ENCODE measurements at regions not wholly inside any gene's neighbourhood (a gene's known extent, or its start where the extent isn't known, plus 50 kb on each side); places are given as distances from the start of the nearest gene placed in this dataset.

DNA sequence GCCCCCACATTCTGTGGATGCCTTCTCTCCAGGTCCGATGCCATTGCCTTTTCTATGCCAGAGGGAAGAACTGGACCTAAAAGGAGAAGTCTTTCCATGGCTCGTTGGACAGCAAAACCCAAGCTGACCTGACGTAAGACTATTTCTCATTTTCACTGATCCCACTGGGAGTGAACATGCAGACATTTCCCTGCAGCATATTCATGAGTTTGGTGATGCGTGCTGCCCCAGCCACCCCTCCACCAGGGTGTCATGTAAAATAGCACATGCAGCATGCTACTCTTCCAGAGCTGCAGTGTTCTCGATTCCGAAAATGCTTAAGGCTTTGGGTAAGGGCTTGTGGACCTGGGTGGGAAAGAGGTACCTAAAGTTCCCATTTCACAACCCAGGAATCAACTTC is 221.2 kb downstream of the UXS1 start:
- no peaks in the 10 kb centered on the region for H3K79me2 ChIP-seq (ENCODE audit: control insufficient read depth, insufficient read depth, low read length, poor library complexity)
- WGBS (ENCODE audit: extremely low coverage, insufficient coverage, insufficient read length), result no CpG with 5 or more reads among the region's 6 CpGs
- H3K4ac ChIP-seq (ENCODE audit: low read depth, low read length), result no peak overlapping the region

DNA sequence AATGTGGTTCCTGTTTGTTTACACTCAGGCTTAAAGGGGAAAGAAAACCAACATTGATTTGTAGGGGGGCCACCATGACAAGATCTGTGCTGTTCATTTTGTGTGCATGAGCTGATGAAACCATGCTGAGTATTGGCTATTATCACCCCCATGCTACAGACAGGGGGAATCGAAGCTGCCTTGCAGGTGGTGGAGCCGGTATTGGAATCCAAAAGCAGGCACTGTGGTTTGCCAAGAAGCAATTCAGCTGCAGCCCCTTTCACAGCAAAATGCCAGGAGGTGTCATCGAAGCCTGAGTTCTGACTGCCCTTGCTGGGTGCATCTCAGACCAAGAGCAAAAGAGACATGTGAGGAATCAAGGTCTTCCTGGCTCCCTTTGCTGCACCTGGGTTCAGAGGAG is 221.9 kb downstream of the UXS1 start:
- Histone ChIP-seq H2AFZ (ENCODE audit: insufficient read depth, low read length, poor library complexity) (no peak overlapping the region), H3K27me3 (ENCODE audit: insufficient read depth, low read length) (no peaks in the 10 kb centered on the region)
- no CpG with 5 or more reads among the region's 3 CpGs for WGBS (ENCODE audit: extremely low coverage, insufficient coverage, insufficient read length)

More for the DNA sequence above, 221.2 kb downstream of the UXS1 start:
- no peak overlapping the region for H2AFZ ChIP-seq (ENCODE audit: insufficient read depth, low read length, poor library complexity)
- H2AK5ac ChIP-seq (ENCODE audit: low read length), result no peak overlapping the region
- H3K4me3 ChIP-seq (ENCODE audit: low read depth, low read length), result no peak overlapping the region
- no peak overlapping the region for H3K23ac ChIP-seq (ENCODE audit: low read length)
- H3K27me3 ChIP-seq (ENCODE audit: insufficient read depth, low read length), result no peaks in the 10 kb centered on the region
- no peak overlapping the region for H2BK120ac ChIP-seq (ENCODE audit: insufficient read depth, low read length, poor library complexity)
- H3K79me1 ChIP-seq (ENCODE audit: low read length), result no peaks in the 10 kb centered on the region
- H3K4me1 ChIP-seq (ENCODE audit: control insufficient read depth in 1 of 2, insufficient read depth in 2 of 2, low read length in 2 of 2), result no peaks in the 10 kb centered on the region
- no peak overlapping the region for H2BK12ac ChIP-seq (ENCODE audit: low read length)
- H3K36me3 ChIP-seq (ENCODE audit: control insufficient read depth in 1 of 2, insufficient read depth in 2 of 2, low read length in 2 of 2), result no peaks in the 10 kb centered on the region
- DNase-seq, result no peak
- no peak overlapping the region for H3K18ac ChIP-seq (ENCODE audit: low read length)
- no peak overlapping the region for H3K4me2 ChIP-seq (ENCODE audit: low read length)
- no peak overlapping the region for H3K27ac ChIP-seq (ENCODE audit: low read depth, low read length)
- peaks cover 3% of the 10 kb centered on the region for H3K9me3 ChIP-seq (ENCODE audit: insufficient read depth, low read depth, low read length)
- no peak overlapping the region for H4K91ac ChIP-seq (ENCODE audit: low read depth, low read length)
- H4K12ac ChIP-seq (ENCODE audit: low read depth, low read length), result no peak overlapping the region
- H3K9ac ChIP-seq (ENCODE audit: low read length), result no peak overlapping the region
- H3K14ac ChIP-seq (ENCODE audit: low read length), result no peak overlapping the region
- no peak overlapping the region for H4K8ac ChIP-seq (ENCODE audit: low read depth, low read length)
- H2BK5ac ChIP-seq (ENCODE audit: low read depth, low read length, poor library complexity), result no peak overlapping the region

DNA sequence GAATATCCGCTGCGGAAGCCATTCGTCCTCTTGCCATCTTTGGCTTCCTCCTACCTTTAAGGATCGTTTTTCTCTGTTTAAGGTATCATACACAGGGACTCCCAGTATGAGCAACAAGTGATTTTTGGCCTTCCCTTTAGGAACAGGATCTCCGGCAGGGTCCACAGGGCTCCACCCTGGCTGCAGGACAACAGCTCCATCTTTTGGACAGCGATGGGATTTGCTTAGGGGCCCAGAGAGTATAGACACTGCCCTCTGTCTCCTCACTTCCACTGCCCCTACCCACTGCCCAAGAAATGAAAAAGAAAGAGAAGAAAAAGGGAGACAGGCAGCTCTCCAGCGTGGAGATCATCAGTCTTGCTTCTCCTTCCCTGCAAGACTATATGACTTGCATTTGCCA is 224.5 kb downstream of the UXS1 start:
- no peak overlapping the region for H2BK12ac ChIP-seq (ENCODE audit: low read length)
- no peak overlapping the region for H3K4me3 ChIP-seq (ENCODE audit: low read depth, low read length)
- H4K91ac ChIP-seq (ENCODE audit: low read depth, low read length), result no peak overlapping the region
- no peak overlapping the region for H3K9ac ChIP-seq (ENCODE audit: low read length)
- no peak overlapping the region for H3K4me2 ChIP-seq (ENCODE audit: low read length)
- no peak overlapping the region for H2BK120ac ChIP-seq (ENCODE audit: insufficient read depth, low read length, poor library complexity)
- H3K27ac ChIP-seq (ENCODE audit: low read depth, low read length), result no peak overlapping the region
- H3K23ac ChIP-seq (ENCODE audit: low read length), result no peak overlapping the region
- no peaks in the 10 kb centered on the region for H3K79me2 ChIP-seq (ENCODE audit: control insufficient read depth, insufficient read depth, low read length, poor library complexity)
- H3K27me3 ChIP-seq (ENCODE audit: insufficient read depth, low read length), result no peaks in the 10 kb centered on the region
- no peak overlapping the region for H4K12ac ChIP-seq (ENCODE audit: low read depth, low read length)
- no peak overlapping the region for H2AK5ac ChIP-seq (ENCODE audit: low read length)
- no peak overlapping the region for H2BK5ac ChIP-seq (ENCODE audit: low read depth, low read length, poor library complexity)
- peak in 1 of 2 donors; percentile 38 for DNase-seq
- no peak overlapping the region for H3K18ac ChIP-seq (ENCODE audit: low read length)
- H3K4ac ChIP-seq (ENCODE audit: low read depth, low read length), result no peak overlapping the region
- H3K4me1 ChIP-seq (ENCODE audit: control insufficient read depth in 1 of 2, insufficient read depth in 2 of 2, low read length in 2 of 2), result no peaks in the 10 kb centered on the region
- no peaks in the 10 kb centered on the region for H3K9me3 ChIP-seq (ENCODE audit: insufficient read depth, low read depth, low read length)
- H3K79me1 ChIP-seq (ENCODE audit: low read length), result no peaks in the 10 kb centered on the region
- H4K8ac ChIP-seq (ENCODE audit: low read depth, low read length), result no peak overlapping the region
- WGBS (ENCODE audit: extremely low coverage, insufficient coverage, insufficient read length), result no CpG with 5 or more reads among the region's 7 CpGs
- no peaks in the 10 kb centered on the region for H3K36me3 ChIP-seq (ENCODE audit: control insufficient read depth in 1 of 2, insufficient read depth in 2 of 2, low read length in 2 of 2)
- H3K14ac ChIP-seq (ENCODE audit: low read length), result no peak overlapping the region
- no peak overlapping the region for H2AFZ ChIP-seq (ENCODE audit: insufficient read depth, low read length, poor library complexity)

More for the DNA sequence above, 221.9 kb downstream of the UXS1 start:
- H3K4me1 ChIP-seq (ENCODE audit: control insufficient read depth in 1 of 2, insufficient read depth in 2 of 2, low read length in 2 of 2), result no peaks in the 10 kb centered on the region
- H2AK5ac ChIP-seq (ENCODE audit: low read length), result no peak overlapping the region
- no peak overlapping the region for H2BK120ac ChIP-seq (ENCODE audit: insufficient read depth, low read length, poor library complexity)
- no peak overlapping the region for H2BK5ac ChIP-seq (ENCODE audit: low read depth, low read length, poor library complexity)
- no peaks in the 10 kb centered on the region for H3K79me2 ChIP-seq (ENCODE audit: control insufficient read depth, insufficient read depth, low read length, poor library complexity)
- H3K4me2 ChIP-seq (ENCODE audit: low read length), result no peak overlapping the region
- H3K9me3 ChIP-seq (ENCODE audit: insufficient read depth, low read depth, low read length), result peaks cover 3% of the 10 kb centered on the region
- H4K12ac ChIP-seq (ENCODE audit: low read depth, low read length), result no peak overlapping the region
- H3K9ac ChIP-seq (ENCODE audit: low read length), result no peak overlapping the region
- no peaks in the 10 kb centered on the region for H3K36me3 ChIP-seq (ENCODE audit: control insufficient read depth in 1 of 2, insufficient read depth in 2 of 2, low read length in 2 of 2)
- H4K91ac ChIP-seq (ENCODE audit: low read depth, low read length), result no peak overlapping the region
- H3K4me3 ChIP-seq (ENCODE audit: low read depth, low read length), result no peak overlapping the region
- no peak overlapping the region for H3K18ac ChIP-seq (ENCODE audit: low read length)
- no peak overlapping the region for H3K4ac ChIP-seq (ENCODE audit: low read depth, low read length)
- H3K79me1 ChIP-seq (ENCODE audit: low read length), result no peaks in the 10 kb centered on the region
- no peak overlapping the region for H2BK12ac ChIP-seq (ENCODE audit: low read length)
- H3K27ac ChIP-seq (ENCODE audit: low read depth, low read length), result no peak overlapping the region
- H3K23ac ChIP-seq (ENCODE audit: low read length), result no peak overlapping the region
- no peak overlapping the region for H4K8ac ChIP-seq (ENCODE audit: low read depth, low read length)
- no peak for DNase-seq
- H3K14ac ChIP-seq (ENCODE audit: low read length), result no peak overlapping the region

DNA sequence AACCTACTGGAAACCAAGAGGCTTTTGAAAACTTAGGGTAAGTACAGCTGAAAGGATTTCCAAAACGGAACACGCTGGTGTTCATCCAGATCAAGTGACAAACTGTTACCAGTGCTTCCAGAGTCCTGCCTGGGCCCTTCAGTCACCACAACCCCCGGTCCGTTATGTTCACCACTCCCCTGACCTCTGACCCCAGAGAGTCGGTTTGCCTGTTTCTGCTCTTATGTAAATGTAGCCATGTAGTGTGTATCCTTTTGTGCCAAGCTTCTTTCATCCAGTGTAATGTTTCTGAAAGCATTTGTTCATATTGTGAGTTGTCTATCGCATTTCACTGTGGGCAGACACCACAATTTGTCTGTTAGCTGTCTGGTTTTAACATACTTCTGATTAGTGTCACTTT is 217.5 kb downstream of the NCK2 start:
- no peak overlapping the region for H3K23ac ChIP-seq (ENCODE audit: low read length)
- H3K79me1 ChIP-seq (ENCODE audit: low read length), result no peaks in the 10 kb centered on the region
- H3K9me3 ChIP-seq (ENCODE audit: insufficient read depth, low read depth, low read length), result no peaks in the 10 kb centered on the region
- no CpG with 5 or more reads among the region's 6 CpGs for WGBS (ENCODE audit: extremely low coverage, insufficient coverage, insufficient read length)
- no peak overlapping the region for H3K4ac ChIP-seq (ENCODE audit: low read depth, low read length)
- no peaks in the 10 kb centered on the region for H3K27me3 ChIP-seq (ENCODE audit: insufficient read depth, low read length)
- H4K91ac ChIP-seq (ENCODE audit: low read depth, low read length), result no peak overlapping the region
- H2AFZ ChIP-seq (ENCODE audit: insufficient read depth, low read length, poor library complexity), result no peak overlapping the region
- H2BK5ac ChIP-seq (ENCODE audit: low read depth, low read length, poor library complexity), result no peak overlapping the region
- DNase-seq, result no peak
- H3K36me3 ChIP-seq (ENCODE audit: control insufficient read depth in 1 of 2, insufficient read depth in 2 of 2, low read length in 2 of 2), result no peaks in the 10 kb centered on the region
- no peak overlapping the region for H4K12ac ChIP-seq (ENCODE audit: low read depth, low read length)
- H2BK12ac ChIP-seq (ENCODE audit: low read length), result no peak overlapping the region
- no peak overlapping the region for H2BK120ac ChIP-seq (ENCODE audit: insufficient read depth, low read length, poor library complexity)
- H2AK5ac ChIP-seq (ENCODE audit: low read length), result no peak overlapping the region
- H3K14ac ChIP-seq (ENCODE audit: low read length), result no peak overlapping the region
- H3K4me2 ChIP-seq (ENCODE audit: low read length), result no peak overlapping the region
- no peak overlapping the region for H3K4me3 ChIP-seq (ENCODE audit: low read depth, low read length)
- H4K8ac ChIP-seq (ENCODE audit: low read depth, low read length), result no peak overlapping the region
- H3K9ac ChIP-seq (ENCODE audit: low read length), result no peak overlapping the region
- H3K4me1 ChIP-seq (ENCODE audit: control insufficient read depth in 1 of 2, insufficient read depth in 2 of 2, low read length in 2 of 2), result no peaks in the 10 kb centered on the region
- H3K18ac ChIP-seq (ENCODE audit: low read length), result no peak overlapping the region
- no peaks in the 10 kb centered on the region for H3K79me2 ChIP-seq (ENCODE audit: control insufficient read depth, insufficient read depth, low read length, poor library complexity)
- no peak overlapping the region for H3K27ac ChIP-seq (ENCODE audit: low read depth, low read length)
